ENCODE measurements at regions not wholly inside any gene's neighbourhood (a gene's known extent, or its start where the extent isn't known, plus 50 kb on each side); places are given as distances from the start of the nearest gene placed in this dataset.

- no peak for TF ChIP-seq ZNF549 (tag by site-specific recombination; IDR thresholded peaks at IDR 0.05)
- no peak for TF ChIP-seq ZNF398 (tag by site-specific recombination; IDR thresholded peaks at IDR 0.05)
- TF ChIP-seq SCRT2 (tag by site-specific recombination; IDR thresholded peaks at IDR 0.05): no peak
- no peak for TF ChIP-seq ZSCAN4 (tag by site-specific recombination; IDR thresholded peaks at IDR 0.05)
- no peak overlapping the region for H3K4me3 ChIP-seq (ENCODE audit: low read depth, low read length)
- no peak overlapping the region for H3K27ac ChIP-seq (ENCODE audit: extremely low read depth, low read depth, low read length)
- no peaks in the 10 kb centered on the region for H3K4me1 ChIP-seq (ENCODE audit: control insufficient read depth, insufficient read depth, low read length)
- no peaks in the 10 kb centered on the region for H3K9me3 ChIP-seq (ENCODE audit: control insufficient read depth, insufficient read depth, low read depth, low read length)
- POLR2A ChIA-PET: no interaction called here
- no peaks in the 10 kb centered on the region for H3K36me3 ChIP-seq (ENCODE audit: control insufficient read depth in 2 of 2, insufficient read depth in 1 of 2, low read length in 2 of 2)
- CTCF ChIA-PET: no interaction called here
Measured at GRCh38 chr4:12382567-12382966, 953.9 kb upstream of the HS3ST1 start.

- Histone ChIP-seq H3K9me3 (ENCODE audit: control insufficient read depth, insufficient read depth, low read depth, low read length) (no peaks in the 10 kb centered on the region), H3K4me1 (ENCODE audit: control insufficient read depth, insufficient read depth, low read length) (no peaks in the 10 kb centered on the region), H3K27ac (ENCODE audit: extremely low read depth, low read depth, low read length) (no peak overlapping the region), H3K36me3 (ENCODE audit: control insufficient read depth in 2 of 2, insufficient read depth in 1 of 2, low read length in 2 of 2) (no peaks in the 10 kb centered on the region), H3K4me3 (ENCODE audit: low read depth, low read length) (no peak overlapping the region)
- no peak for TF ChIP-seq PBX3 (CRISPR knock-in tag; IDR thresholded peaks at IDR 0.05)
- TF ChIP-seq ZBTB11 (tag by site-specific recombination; conservative IDR thresholded peaks at IDR 0.05; ENCODE audit: low read depth): no peak
- no peak for TF ChIP-seq ZNF274 (IDR thresholded peaks at IDR 0.05; ENCODE audit: low read length)
- no peak for TF ChIP-seq ZNF274 (tag by site-specific recombination; IDR thresholded peaks at IDR 0.05; ENCODE audit: borderline replicate concordance)
- no peak for TF ChIP-seq ZNF416 (tag by site-specific recombination; IDR thresholded peaks at IDR 0.05)
- TF ChIP-seq ZNF266 (tag by site-specific recombination; IDR thresholded peaks at IDR 0.05; ENCODE audit: low read depth): no peak
- no peak for TF ChIP-seq ZNF10 (tag by site-specific recombination; IDR thresholded peaks at IDR 0.05)
- no peak for TF ChIP-seq IKZF3 (tag by site-specific recombination; IDR thresholded peaks at IDR 0.05)
- no peak for TF ChIP-seq ZNF169 (tag by site-specific recombination; IDR thresholded peaks at IDR 0.05)
- TF ChIP-seq PRDM1 (tag by site-specific recombination; IDR thresholded peaks at IDR 0.05): no peak
- TF ChIP-seq ZNF335 (tag by site-specific recombination; conservative IDR thresholded peaks at IDR 0.05): no peak
- TF ChIP-seq ZSCAN18 (tag by site-specific recombination; IDR thresholded peaks at IDR 0.05): no peak
- no peak for TF ChIP-seq GLI4 (tag by site-specific recombination; IDR thresholded peaks at IDR 0.05)
- TF ChIP-seq ZIC2 (tag by site-specific recombination; IDR thresholded peaks at IDR 0.05): no peak
- no peak for TF ChIP-seq OSR2 (tag by site-specific recombination; IDR thresholded peaks at IDR 0.05)
- no peak for TF ChIP-seq ZNF560 (tag by site-specific recombination; IDR thresholded peaks at IDR 0.05; ENCODE audit: borderline replicate concordance)
- no peak for TF ChIP-seq ZNF16 (tag by site-specific recombination; IDR thresholded peaks at IDR 0.05; ENCODE audit: low read depth)
- ChIA-PET POLR2A (no interaction called here), CTCF (no interaction called here)
Measured at GRCh38 chr4:12379191-12379590, 950.5 kb upstream of the HS3ST1 start.
